ENCODE measurements at regions not wholly inside any gene's neighbourhood (a gene's known extent, or its start where the extent isn't known, plus 50 kb on each side); places are given as distances from the start of the nearest gene placed in this dataset.

GRCh38 chr10:78372806-78373205, 339.1 kb downstream of the RPS24 start:
- H3K27ac ChIP-seq (ENCODE audit: insufficient read depth, low read length), result no peak overlapping the region
- H2AFZ ChIP-seq (ENCODE audit: low read length), result no peak overlapping the region
- no peak for DNase-seq (ENCODE audit: low read depth in 2 of 2)
- H3K9ac ChIP-seq (ENCODE audit: insufficient read depth, low read length), result no peak overlapping the region
- no peak for TF ChIP-seq EZH2 (IDR thresholded peaks at IDR 0.05; ENCODE audit: low read length, missing control alignments)
- H3K4me2 ChIP-seq (ENCODE audit: extremely low read depth, insufficient read depth, low read length), result no peak overlapping the region
- H3K9me3 ChIP-seq (ENCODE audit: control insufficient read depth, insufficient read depth, low read depth, low read length), result no peaks in the 10 kb centered on the region
- H3K36me3 ChIP-seq (ENCODE audit: control insufficient read depth, insufficient read depth, low read length), result no peaks in the 10 kb centered on the region
- no peaks in the 10 kb centered on the region for H4K20me1 ChIP-seq (ENCODE audit: control insufficient read depth, extremely low read depth, insufficient read depth, low read length)
- peaks cover 22% of the 10 kb centered on the region for H3K27me3 ChIP-seq (ENCODE audit: control insufficient read depth, insufficient read depth, low read length)
- no peaks in the 10 kb centered on the region for H3K4me1 ChIP-seq (ENCODE audit: control insufficient read depth, extremely low read depth, insufficient read depth, low read length)
- H3K79me2 ChIP-seq (ENCODE audit: control insufficient read depth, insufficient read depth, low read length), result no peaks in the 10 kb centered on the region
- H3K4me3 ChIP-seq (replicated peaks in 1 of 4; ENCODE audit: control extremely low read depth in 1 of 4, insufficient read depth in 1 of 4, low read depth in 3 of 4, low read length in 4 of 4), result no peak overlapping the region

GRCh38 chr10:78374331-78375028, 340.8 kb downstream of the RPS24 start:
- no peak for DNase-seq (ENCODE audit: low read depth in 2 of 2)
- Histone ChIP-seq H3K4me1 (ENCODE audit: control insufficient read depth, extremely low read depth, insufficient read depth, low read length) (no peaks in the 10 kb centered on the region), H3K4me2 (ENCODE audit: extremely low read depth, insufficient read depth, low read length) (no peak overlapping the region), H4K20me1 (ENCODE audit: control insufficient read depth, extremely low read depth, insufficient read depth, low read length) (no peaks in the 10 kb centered on the region), H3K27ac (ENCODE audit: insufficient read depth, low read length) (no peak overlapping the region), H2AFZ (ENCODE audit: low read length) (no peak overlapping the region), H3K9ac (ENCODE audit: insufficient read depth, low read length) (no peak overlapping the region), H3K4me3 (replicated peaks in 1 of 4; ENCODE audit: control extremely low read depth in 1 of 4, insufficient read depth in 1 of 4, low read depth in 3 of 4, low read length in 4 of 4) (no peak overlapping the region), H3K36me3 (ENCODE audit: control insufficient read depth, insufficient read depth, low read length) (no peaks in the 10 kb centered on the region), H3K79me2 (ENCODE audit: control insufficient read depth, insufficient read depth, low read length) (no peaks in the 10 kb centered on the region), H3K27me3 (ENCODE audit: control insufficient read depth, insufficient read depth, low read length) (peaks cover 28% of the 10 kb centered on the region), H3K9me3 (ENCODE audit: control insufficient read depth, insufficient read depth, low read depth, low read length) (no peaks in the 10 kb centered on the region)
- TF ChIP-seq CTCF (conservative IDR thresholded peaks at IDR 0.05 in 1 of 2, IDR thresholded peaks at IDR 0.05 in 1 of 2; ENCODE audit: low read depth in 1 of 2, low read length in 2 of 2) (no peak), EZH2 (IDR thresholded peaks at IDR 0.05; ENCODE audit: low read length, missing control alignments) (no peak)

GRCh38 chr10:78375854-78376785, 342.5 kb downstream of the RPS24 start:
- Histone ChIP-seq H3K79me2 (ENCODE audit: control insufficient read depth, insufficient read depth, low read length) (no peaks in the 10 kb centered on the region), H3K4me1 (ENCODE audit: control insufficient read depth, extremely low read depth, insufficient read depth, low read length) (no peaks in the 10 kb centered on the region), H3K36me3 (ENCODE audit: control insufficient read depth, insufficient read depth, low read length) (no peaks in the 10 kb centered on the region), H3K9ac (ENCODE audit: insufficient read depth, low read length) (no peak overlapping the region), H3K27ac (ENCODE audit: insufficient read depth, low read length) (no peak overlapping the region), H4K20me1 (ENCODE audit: control insufficient read depth, extremely low read depth, insufficient read depth, low read length) (no peaks in the 10 kb centered on the region), H3K4me2 (ENCODE audit: extremely low read depth, insufficient read depth, low read length) (no peak overlapping the region), H2AFZ (ENCODE audit: low read length) (no peak overlapping the region), H3K27me3 (ENCODE audit: control insufficient read depth, insufficient read depth, low read length) (peaks cover 20% of the 10 kb centered on the region), H3K9me3 (ENCODE audit: control insufficient read depth, insufficient read depth, low read depth, low read length) (no peaks in the 10 kb centered on the region), H3K4me3 (replicated peaks in 1 of 4; ENCODE audit: control extremely low read depth in 1 of 4, insufficient read depth in 1 of 4, low read depth in 3 of 4, low read length in 4 of 4) (no peak overlapping the region)
- no peak for DNase-seq (ENCODE audit: low read depth in 2 of 2)
- TF ChIP-seq CTCF (conservative IDR thresholded peaks at IDR 0.05 in 1 of 2, IDR thresholded peaks at IDR 0.05 in 1 of 2; ENCODE audit: low read depth in 1 of 2, low read length in 2 of 2) (no peak), EZH2 (IDR thresholded peaks at IDR 0.05; ENCODE audit: low read length, missing control alignments) (no peak)
